K562 (cell line): ENCODE measurements at regions not wholly inside any gene's neighbourhood (a gene's known extent, or its start where the extent isn't known, plus 50 kb on each side); places are given as distances from the start of the nearest gene placed in this dataset.

ENCODE experiments used
- TSHZ1 ChIP-seq: fragments of 250-450 bp; sonication (Bioruptor Pico); IDR thresholded peaks from 2 replicates; pipeline ENCODE4 v1.4.0; 2020; ENCODE audit warnings: mild to moderate bottlenecking, moderate library complexity
- ZNF609 ChIP-seq: sonication (generic); formaldehyde crosslinking; IDR thresholded peaks from 2 replicates; pipeline ENCODE4 v1.8.1; 2023; ENCODE audit warnings: missing genetic modification reagents, mild to moderate bottlenecking, borderline replicate concordance
- ZNF76 ChIP-seq: fragments of 250-450 bp; sonication (Bioruptor Pico); IDR thresholded peaks from 2 replicates; pipeline ENCODE4 v1.4.0; 2020; ENCODE audit warnings: mild to moderate bottlenecking, moderate library complexity, borderline replicate concordance

- no peak for TF ChIP-seq ZNF609 (CRISPR knock-in tag)
- no peak for TF ChIP-seq ZNF76 (CRISPR knock-in tag)
- TF ChIP-seq TSHZ1 (CRISPR knock-in tag) = no peak
- TF ChIP-seq, all 486 proteins: peak for 0
These were observed 63.0 kb downstream of the TMEM30B start (continued) for GRCh38 chr14:61218157-61218556.
